Activated CD4-positive, alpha-beta T cell treated with anti-CD3 and anti-CD28 coated beads, Interleukin-2, amount 50 U/mL, for 48 hours (primary cell): ENCODE measurements at regions not wholly inside any gene's neighbourhood (a gene's known extent, or its start where the extent isn't known, plus 50 kb on each side); places are given as distances from the start of the nearest gene placed in this dataset.
"Not testable (repeated sequence)": the region's sequence is repeated elsewhere in the genome, so short reads cannot be mapped to it uniquely, and the experiment has no call there.

ENCODE experiments used
- DNase-seq, 2 experiments: peaks; one replicate each; pipeline ENCODE4 v3.0.0-alpha.2; 2020

DNA sequence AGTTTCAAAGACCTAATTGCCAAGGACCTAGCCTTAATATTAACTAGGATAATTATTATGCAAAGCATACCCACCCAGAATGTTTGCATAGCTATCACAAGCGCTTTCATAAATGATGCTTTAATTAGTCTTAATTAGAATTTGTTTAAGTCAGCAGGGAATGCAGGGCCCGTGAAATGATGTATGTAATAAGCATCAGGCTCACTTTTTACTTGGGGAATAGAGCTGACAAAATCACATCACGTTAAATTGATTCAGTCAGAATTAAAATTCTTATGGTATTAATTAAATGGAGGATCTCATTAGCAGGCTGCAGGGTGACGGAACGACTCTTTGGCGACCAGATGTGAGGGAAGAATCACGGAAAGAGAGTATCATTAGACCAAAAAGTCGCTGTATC, 264.5 kb downstream of the GPD2 start:
- no peak for DNase-seq

- no peak for DNase-seq
Measured at GRCh38 chr2:156702541-156702940, 266.4 kb downstream of the GPD2 start.

DNA sequence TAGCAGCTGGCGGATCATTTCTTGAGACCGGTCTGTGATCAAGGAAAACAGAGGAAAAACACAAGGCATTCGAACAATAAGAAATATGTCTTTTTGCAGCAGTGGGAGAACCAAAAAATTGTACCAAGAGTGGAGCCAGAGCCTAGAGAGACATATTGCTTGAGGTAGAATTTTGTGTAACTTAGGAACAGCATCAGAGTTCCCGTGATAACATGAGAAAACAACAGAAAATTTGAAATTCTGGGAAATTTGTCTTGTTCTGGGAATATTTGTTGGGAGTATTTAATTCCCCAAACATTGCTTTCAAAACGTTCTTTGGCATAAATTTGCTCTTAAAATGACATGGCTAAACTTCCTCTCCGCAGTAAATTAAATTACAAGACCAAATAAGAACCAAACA, 267.5 kb downstream of the GPD2 start:
- DNase-seq: no peak

DNA sequence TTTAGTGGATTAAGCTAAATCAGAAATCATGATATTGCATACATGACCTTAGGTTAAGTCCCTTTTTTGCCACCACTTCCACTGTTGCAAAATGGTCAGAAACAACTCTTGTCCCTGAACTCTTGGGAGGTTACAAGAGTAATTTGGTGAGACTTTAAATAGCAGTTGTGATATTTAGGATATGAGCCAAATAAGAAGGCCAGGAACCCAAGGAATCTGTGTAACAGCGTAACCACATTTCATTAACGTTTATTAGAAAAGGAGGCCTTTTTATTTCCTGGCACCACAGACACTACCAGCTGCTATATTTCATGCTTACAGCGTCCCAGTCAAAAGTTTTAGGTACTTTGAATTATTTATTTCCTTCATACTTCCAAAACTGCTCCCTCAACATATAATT, 268.0 kb downstream of the GPD2 start:
- no peak for DNase-seq

- DNase-seq: no peak
Measured at GRCh38 chr2:156704617-156705016, 268.4 kb downstream of the GPD2 start.

GRCh38 chr2:156706576-156706975, 270.4 kb downstream of the GPD2 start:
- no peak for DNase-seq

GRCh38 chr2:156708051-156708450, 271.9 kb downstream of the GPD2 start:
- no peak for DNase-seq

- DNase-seq: no peak
Measured at GRCh38 chr2:156709091-156709490, 272.9 kb downstream of the GPD2 start.

GRCh38 chr2:156719036-156719435, 282.9 kb downstream of the GPD2 start:
- DNase-seq: no peak

DNA sequence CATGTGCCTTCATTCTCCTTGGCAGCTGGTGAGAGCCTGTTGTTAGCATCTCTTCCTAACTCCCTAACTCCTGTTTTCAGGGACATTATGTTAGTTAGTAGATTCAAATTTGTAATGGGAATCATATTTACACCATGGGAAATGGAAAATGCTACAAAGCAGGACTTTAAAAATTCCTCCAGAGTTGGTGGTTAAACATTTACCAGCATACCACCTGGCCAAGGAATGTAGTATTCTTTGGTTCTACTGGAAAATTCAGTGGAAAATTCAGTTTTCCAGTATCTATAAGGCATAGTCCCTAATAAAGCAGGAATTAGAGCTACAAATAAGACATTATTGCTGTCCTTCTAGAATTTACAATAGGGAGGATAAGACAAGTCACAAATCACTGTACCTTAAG, 291.7 kb downstream of the GPD2 start:
- DNase-seq: no peak

DNA sequence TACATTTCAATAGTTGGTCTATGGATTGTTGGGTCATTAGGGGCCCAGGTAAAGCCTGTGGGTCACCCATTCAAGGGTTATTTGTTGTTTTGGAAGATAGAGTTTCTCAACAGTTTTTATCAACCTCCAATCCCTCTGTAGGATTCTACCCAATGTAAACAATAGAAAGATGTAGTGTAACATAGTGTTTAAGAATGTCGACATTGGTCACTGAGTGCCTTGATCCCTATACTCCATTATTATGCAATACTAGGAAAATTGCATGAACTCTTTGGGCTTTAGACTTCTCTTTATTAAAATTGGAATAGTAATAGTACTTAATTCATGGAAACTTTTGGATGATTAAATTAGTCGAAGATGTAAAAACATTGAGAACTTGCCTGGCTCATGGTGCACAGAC, 292.1 kb downstream of the GPD2 start:
- DNase-seq: no peak

- no peak for DNase-seq
Measured at GRCh38 chr2:156731506-156731905, 295.3 kb downstream of the GPD2 start.

DNA sequence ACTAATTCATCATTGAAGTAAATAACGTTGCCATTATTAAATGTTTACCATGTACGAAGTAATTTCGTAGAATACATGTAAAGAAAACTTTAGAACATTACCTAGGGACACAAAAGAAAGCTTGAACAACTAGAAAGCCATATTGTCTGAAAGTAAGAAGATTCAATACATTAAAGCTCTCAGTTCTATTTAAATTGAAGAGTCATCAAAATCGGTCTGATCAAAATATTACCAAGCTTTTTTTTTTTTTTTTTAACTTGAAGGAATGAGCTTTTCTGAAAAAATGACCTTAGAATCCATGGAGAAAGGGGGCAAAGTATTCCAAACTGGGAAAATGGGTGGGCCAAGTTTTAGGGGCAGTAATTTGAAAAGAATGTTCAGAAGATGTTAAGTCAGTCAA, 300.8 kb downstream of the GPD2 start:
- no peak for DNase-seq

GRCh38 chr2:156739301-156739700, 303.1 kb downstream of the GPD2 start:
- DNase-seq: no peak

DNA sequence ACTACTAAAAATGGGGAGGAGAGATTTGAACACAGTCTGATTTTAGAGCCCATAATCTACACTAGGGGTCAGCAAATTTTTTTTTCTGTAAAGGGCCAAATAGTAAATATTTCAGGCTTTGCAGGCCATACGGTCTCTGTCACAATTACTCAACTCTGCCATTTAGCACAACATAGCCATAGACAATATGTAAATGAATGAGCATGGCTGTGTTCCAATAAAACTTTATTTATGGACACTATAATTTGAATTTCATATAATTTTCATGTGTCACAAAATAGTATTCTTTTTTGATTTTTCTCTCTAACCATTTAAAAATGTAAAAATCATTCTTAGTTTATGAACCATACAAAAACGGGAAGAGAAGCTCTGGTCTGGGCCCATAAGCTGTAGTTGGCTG, 309.4 kb downstream of the GPD2 start:
- no peak for DNase-seq

GRCh38 chr2:156748221-156748620, 312.0 kb downstream of the GPD2 start:
- DNase-seq: no peak

GRCh38 chr2:156752042-156752441, 315.9 kb downstream of the GPD2 start:
- DNase-seq: no peak

- DNase-seq: no peak
Measured at GRCh38 chr2:156753766-156754165, 317.6 kb downstream of the GPD2 start.

DNA sequence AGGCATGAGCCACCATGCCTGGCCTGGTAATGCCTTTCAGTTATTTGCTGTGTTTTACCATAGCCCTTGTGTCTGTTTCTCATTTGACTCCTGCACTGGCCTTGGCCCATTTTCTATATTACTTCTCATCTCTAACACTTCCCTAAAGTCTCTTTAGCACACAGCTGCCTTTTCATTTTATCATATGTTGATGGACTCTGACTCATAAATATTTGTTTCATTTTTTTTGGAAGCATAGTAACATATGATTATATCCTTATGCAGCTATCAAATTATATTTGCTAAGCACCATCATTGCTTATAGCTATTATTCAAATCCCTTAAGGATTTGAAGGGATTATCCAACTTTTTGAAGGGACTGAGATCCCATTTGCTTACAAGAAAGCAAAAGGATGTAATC, 320.3 kb downstream of the GPD2 start:
- no peak for DNase-seq

GRCh38 chr2:156763174-156763573, 327.0 kb downstream of the GPD2 start:
- no peak for DNase-seq

- DNase-seq: no peak
Measured at GRCh38 chr2:156765043-156765442, 328.9 kb downstream of the GPD2 start.

GRCh38 chr2:156765450-156765849, 329.3 kb downstream of the GPD2 start:
- DNase-seq: no peak

DNA sequence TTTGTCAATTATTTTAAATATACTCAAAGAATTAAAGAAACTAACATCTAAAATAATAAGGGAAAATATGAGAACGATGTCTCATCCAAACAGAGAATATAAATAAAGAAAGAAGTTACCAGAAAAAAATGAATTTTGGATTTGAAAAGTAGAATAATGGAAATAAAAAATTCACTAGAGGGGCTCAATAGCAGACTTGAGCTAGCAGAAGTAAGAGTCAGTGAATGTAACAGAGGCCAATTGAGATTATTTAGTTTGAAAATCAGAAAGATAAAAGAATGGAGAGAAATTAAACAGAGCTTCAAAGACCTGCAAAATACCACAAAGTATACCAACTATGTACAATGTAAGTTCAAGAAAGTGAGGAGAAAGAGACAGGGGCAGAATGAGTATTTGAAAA, 333.6 kb downstream of the GPD2 start:
- DNase-seq: no peak

DNA sequence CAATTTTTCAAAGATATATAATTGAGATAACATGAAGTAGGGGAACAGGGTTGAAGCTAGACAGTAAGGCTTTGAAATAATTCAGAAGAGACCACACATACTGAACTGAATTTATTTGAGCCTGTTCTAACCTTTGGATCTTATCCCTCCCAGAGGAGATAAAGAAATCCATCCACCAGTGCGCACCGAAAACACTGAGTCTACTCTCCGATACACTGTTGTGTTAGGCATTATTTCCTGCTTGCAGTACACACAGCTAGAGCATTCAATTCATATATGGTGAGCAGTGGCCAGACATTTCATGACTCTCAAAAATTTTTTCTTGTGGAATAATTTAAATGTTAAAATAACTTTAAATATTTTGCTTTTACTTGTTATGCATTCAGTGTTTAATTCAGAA, 342.7 kb downstream of the GPD2 start:
- no peak for DNase-seq

- no peak for DNase-seq
Measured at GRCh38 chr2:156779416-156780120, 343.4 kb downstream of the GPD2 start.

DNA sequence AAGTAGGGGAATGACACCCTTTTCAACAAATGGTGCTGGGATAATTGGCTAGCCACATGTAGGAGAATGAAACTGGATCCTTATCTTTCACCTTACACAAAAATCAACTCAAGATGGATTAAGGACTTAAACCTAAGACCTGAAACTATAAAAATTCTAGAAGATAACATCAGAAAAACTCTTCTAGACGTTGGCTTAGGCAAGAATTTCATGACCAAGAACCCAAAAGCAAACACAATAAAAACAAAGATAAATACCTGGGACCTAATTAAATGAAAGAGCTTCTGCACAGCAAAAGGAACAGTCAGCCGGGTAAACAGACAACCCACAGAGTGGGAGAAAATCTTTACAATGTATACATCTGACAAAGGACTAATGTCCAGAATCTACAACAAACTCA, 345.5 kb downstream of the GPD2 start:
- not testable (repeated sequence) for DNase-seq
